Transverse colon (tissue), 4 donors: ENCODE measurements at regions not wholly inside any gene's neighbourhood (a gene's known extent, or its start where the extent isn't known, plus 50 kb on each side); places are given as distances from the start of the nearest gene placed in this dataset.
"Not testable (repeated sequence)": the region's sequence is repeated elsewhere in the genome, so short reads cannot be mapped to it uniquely, and the experiment has no call there.

Source experiments
- DNase-seq: peaks from one replicate; pipeline ENCODE4 v3.0.0-alpha.2; 2019
- H3K27ac ChIP-seq, 4 donors: fragments of 200-600 bp; sonication (generic); 2 replicates each; pipeline ENCODE4 v1.5.1; 2016 to 2018; ENCODE audit warnings: inconsistent platforms in 4 of 4
- H3K27me3 ChIP-seq: fragments of 200-600 bp; sonication (generic); 2 replicates; pipeline ENCODE4 v1.5.1; 2017; ENCODE audit warnings: inconsistent platforms
- H3K36me3 ChIP-seq, 4 donors: fragments of 200-600 bp; sonication (generic); 2 replicates each; pipeline ENCODE4 v1.5.1; 2017 to 2019; ENCODE audit warnings: inconsistent platforms in 4 of 4
- H3K4me1 ChIP-seq, 4 donors: fragments of 200-600 bp; sonication (generic); 2 replicates each; pipeline ENCODE4 v1.5.1; 2017 to 2020; ENCODE audit warnings: inconsistent platforms in 4 of 4
- H3K4me3 ChIP-seq, 4 donors: fragments of 200-600 bp; sonication (generic); 1 replicate in 1 of 4; 2 replicates in 3 of 4; pipeline versions ENCODE4 v1.5.1 to v1.6.1; 2017 to 2019; ENCODE audit warnings: inconsistent platforms in 4 of 4
- H3K9me3 ChIP-seq, 2 donors: fragments of 200-600 bp; sonication (generic); 2 replicates each; pipeline ENCODE4 v1.5.1; 2017 to 2019; ENCODE audit warnings: inconsistent platforms in 2 of 2
- CTCF ChIP-seq, 5 experiments: fragments of 200-600 bp in 3 of 5; fragments of 450-650 bp in 2 of 5; sonication (generic) in 3 of 5; IDR thresholded peaks; 1 replicate in 2 of 5; 2 replicates in 3 of 5; pipeline ENCODE4 v1.5.1; 2016 to 2017; ENCODE audit warnings: antibody characterized with exemption in 5 of 5, inconsistent platforms in 3 of 5, mild to moderate bottlenecking in 2 of 5, moderate library complexity in 1 of 5
- EP300 ChIP-seq: sonication (generic); formaldehyde crosslinking; IDR thresholded peaks from one replicate; pipeline ENCODE4 v1.6.1; 2017; ENCODE audit warnings: antibody characterized with exemption, low read depth
- POLR2A ChIP-seq: fragments of 450-650 bp; IDR thresholded peaks from one replicate; pipeline ENCODE4 v1.6.1; 2016; ENCODE audit warnings: antibody characterized with exemption, mild to moderate bottlenecking, moderate library complexity
- POLR2AphosphoS5 ChIP-seq, 3 donors: sonication (generic); formaldehyde crosslinking; IDR thresholded peaks; one replicate each; pipeline ENCODE4 v1.6.1; 2016; ENCODE audit warnings: antibody characterized with exemption in 3 of 3
- WGBS, 2 donors: methylation state at CpG; one replicate each; pipeline ENCODE4 v1.1.5; 2018; ENCODE audit warnings: low coverage in 1 of 2; 5-methylcytosine and 5-hydroxymethylcytosine counted together
- in situ Hi-C, 4 donors: fragments of 200-750 bp; cut with MboI; loops; one replicate each; pipeline versions ENCODE4 v1.15.0 to v1.15.1; 2017; ENCODE audit warnings: low sequenced_read_pairs in 3 of 4, low pct_ligation_motif_present in 1 of 4, low pct_unique_long_range_greater_than_20kb in 1 of 4
- intact Hi-C: fragments of 100-400 bp; cut with DNase I; formaldehyde crosslinking; loops from one replicate; pipeline ENCODE4 v1.15.1; 2023; ENCODE audit warnings: low total_unique reads

- Histone ChIP-seq H3K36me3 (no peaks in the 10 kb centered on the region), H3K27me3 (no peaks in the 10 kb centered on the region), H3K4me1 (no peaks in the 10 kb centered on the region), H3K4me3 (no peak overlapping the region), H3K27ac (no peak overlapping the region), H3K9me3 (no peaks in the 10 kb centered on the region)
- in situ Hi-C loops (no loop called here), intact Hi-C loops (no loop called here)
- WGBS, 2 donors: 86 to 92% methylated on average over 2 of the region's 2 CpGs
- no peak for DNase-seq
- TF ChIP-seq POLR2A (no peak), POLR2AphosphoS5 (IDR thresholded peaks at IDR 0.05) (no peak), EP300 (no peak), CTCF (IDR thresholded peaks at IDR 0.05) (no peak)
These were observed 130.9 kb downstream of the FASLG start for GRCh38 chr1:172789840-172790239.

- Histone ChIP-seq H3K9me3 (no peaks in the 10 kb centered on the region), H3K27ac (no peak overlapping the region), H3K36me3 (no peaks in the 10 kb centered on the region), H3K27me3 (no peaks in the 10 kb centered on the region), H3K4me1 (no peaks in the 10 kb centered on the region), H3K4me3 (no peak overlapping the region)
- DNase-seq: no peak
- no peak for TF ChIP-seq CTCF (IDR thresholded peaks at IDR 0.05)
- TF ChIP-seq POLR2A: no peak
- TF ChIP-seq EP300: no peak
- no peak for TF ChIP-seq POLR2AphosphoS5 (IDR thresholded peaks at IDR 0.05)
- in situ Hi-C loops (no loop called here), intact Hi-C loops (no loop called here)
- 50 to 78% methylated on average over 1 to 2 of the region's 2 CpGs for WGBS, 2 donors
These were observed 131.3 kb downstream of the FASLG start for GRCh38 chr1:172790245-172790644.

- in situ Hi-C loops: no loop called here
- 82 to 86% methylated on average over 3 of the region's 3 CpGs for WGBS, 2 donors
- TF ChIP-seq EP300 (no peak), POLR2AphosphoS5 (IDR thresholded peaks at IDR 0.05) (no peak), POLR2A (no peak), CTCF (IDR thresholded peaks at IDR 0.05) (no peak)
These were observed 134.9 kb downstream of the FASLG start for GRCh38 chr1:172793823-172794222.

GRCh38 chr1:172795741-172796140 is 136.8 kb downstream of the FASLG start:
- in situ Hi-C loops: no loop called here
- no peak for DNase-seq
- Histone ChIP-seq H3K27me3 (no peaks in the 10 kb centered on the region), H3K4me1 (no peaks in the 10 kb centered on the region), H3K27ac (no peak overlapping the region), H3K4me3 (no peak overlapping the region), H3K36me3 (no peaks in the 10 kb centered on the region), H3K9me3 (no peaks in the 10 kb centered on the region)
- intact Hi-C loops: no loop called here
- WGBS, 2 donors: 90 to 98% methylated on average over 4 of the region's 4 CpGs
- no peak for TF ChIP-seq POLR2AphosphoS5 (IDR thresholded peaks at IDR 0.05)
- TF ChIP-seq POLR2A: no peak
- no peak for TF ChIP-seq EP300
- TF ChIP-seq CTCF (IDR thresholded peaks at IDR 0.05): no peak

More at GRCh38 chr1:172793823-172794222, 134.9 kb downstream of the FASLG start:
- Histone ChIP-seq H3K36me3 (no peaks in the 10 kb centered on the region), H3K4me3 (no peak overlapping the region), H3K4me1 (no peaks in the 10 kb centered on the region), H3K27ac (no peak overlapping the region), H3K9me3 (no peaks in the 10 kb centered on the region), H3K27me3 (no peaks in the 10 kb centered on the region)
- no peak for DNase-seq
- intact Hi-C loops: no loop called here

GRCh38 chr1:172799804-172800203 is 140.9 kb downstream of the FASLG start:
- H3K36me3 ChIP-seq, H3K4me1 ChIP-seq, H3K27me3 ChIP-seq, in situ Hi-C loops, H3K9me3 ChIP-seq, DNase-seq, H3K4me3 ChIP-seq, intact Hi-C loops, H3K27ac ChIP-seq: not testable (repeated sequence)
- 95% methylated on average over 9 of the region's 9 CpGs; no CpG with 5 or more reads in 1 of the 2 donors for WGBS, 2 donors
